ENCODE measurements at regions not wholly inside any gene's neighbourhood (a gene's known extent, or its start where the extent isn't known, plus 50 kb on each side); places are given as distances from the start of the nearest gene placed in this dataset.

- FAIRE-seq: no peak
- H3K36me3 ChIP-seq (ENCODE audit: control insufficient read depth, insufficient read depth, low read length): no peaks in the 10 kb centered on the region
- DNase-seq (ENCODE audit: low read depth): no peak
- no peak overlapping the region for H3K4me3 ChIP-seq (ENCODE audit: low read depth, low read length)
- no peak for TF ChIP-seq CTCF (IDR thresholded peaks at IDR 0.05; ENCODE audit: insufficient read depth, low read length, severe bottlenecking)
- H3K27me3 ChIP-seq (ENCODE audit: control insufficient read depth, insufficient read depth, low read length): no peaks in the 10 kb centered on the region
These were observed 203.2 kb upstream of the GAP43 start for GRCh38 chr3:115420086-115420485.

- no peak for TF ChIP-seq CTCF (IDR thresholded peaks at IDR 0.05; ENCODE audit: insufficient read depth, low read length, severe bottlenecking)
- DNase-seq (ENCODE audit: low read depth) (peak; percentile 15), FAIRE-seq (no peak)
- Histone ChIP-seq H3K27me3 (ENCODE audit: control insufficient read depth, insufficient read depth, low read length) (no peaks in the 10 kb centered on the region), H3K36me3 (ENCODE audit: control insufficient read depth, insufficient read depth, low read length) (no peaks in the 10 kb centered on the region), H3K4me3 (ENCODE audit: low read depth, low read length) (no peak overlapping the region)
These were observed 200.1 kb upstream of the GAP43 start for GRCh38 chr3:115423170-115423569.

- DNase-seq (ENCODE audit: low read depth) (no peak), FAIRE-seq (no peak)
- no peaks in the 10 kb centered on the region for H3K36me3 ChIP-seq (ENCODE audit: control insufficient read depth, insufficient read depth, low read length)
- H3K27me3 ChIP-seq (ENCODE audit: control insufficient read depth, insufficient read depth, low read length): no peaks in the 10 kb centered on the region
- no peak for TF ChIP-seq CTCF (IDR thresholded peaks at IDR 0.05; ENCODE audit: insufficient read depth, low read length, severe bottlenecking)
- H3K4me3 ChIP-seq (ENCODE audit: low read depth, low read length): no peak overlapping the region
These were observed 194.5 kb upstream of the GAP43 start for GRCh38 chr3:115428841-115429240.

- peak; percentile 80 for DNase-seq (ENCODE audit: low read depth)
- no peak for FAIRE-seq
These were observed 186.5 kb upstream of the GAP43 start for GRCh38 chr3:115436767-115437301.

GRCh38 chr3:115438799-115439198 is 184.5 kb upstream of the GAP43 start:
- FAIRE-seq (no peak), DNase-seq (ENCODE audit: low read depth) (no peak)
- Histone ChIP-seq H3K4me3 (ENCODE audit: low read depth, low read length) (no peak overlapping the region), H3K36me3 (ENCODE audit: control insufficient read depth, insufficient read depth, low read length) (no peaks in the 10 kb centered on the region), H3K27me3 (ENCODE audit: control insufficient read depth, insufficient read depth, low read length) (no peaks in the 10 kb centered on the region)
- TF ChIP-seq CTCF (IDR thresholded peaks at IDR 0.05; ENCODE audit: insufficient read depth, low read length, severe bottlenecking): no peak

More at GRCh38 chr3:115436767-115437301, 186.5 kb upstream of the GAP43 start:
- Histone ChIP-seq H3K36me3 (ENCODE audit: control insufficient read depth, insufficient read depth, low read length) (no peaks in the 10 kb centered on the region), H3K27me3 (ENCODE audit: control insufficient read depth, insufficient read depth, low read length) (no peaks in the 10 kb centered on the region), H3K4me3 (ENCODE audit: low read depth, low read length) (no peak overlapping the region)
- TF ChIP-seq CTCF (IDR thresholded peaks at IDR 0.05; ENCODE audit: insufficient read depth, low read length, severe bottlenecking): no peak

- FAIRE-seq: no peak
- Histone ChIP-seq H3K27me3 (ENCODE audit: control insufficient read depth, insufficient read depth, low read length) (no peaks in the 10 kb centered on the region), H3K36me3 (ENCODE audit: control insufficient read depth, insufficient read depth, low read length) (no peaks in the 10 kb centered on the region), H3K4me3 (ENCODE audit: low read depth, low read length) (no peak overlapping the region)
- DNase-seq (ENCODE audit: low read depth): no peak
- no peak for TF ChIP-seq CTCF (IDR thresholded peaks at IDR 0.05; ENCODE audit: insufficient read depth, low read length, severe bottlenecking)
These were observed 177.8 kb upstream of the GAP43 start for GRCh38 chr3:115445559-115445958.

Measured in bronchial epithelial cell (primary cell).